Aorta (tissue), 5 donors: ENCODE measurements at regions not wholly inside any gene's neighbourhood (a gene's known extent, or its start where the extent isn't known, plus 50 kb on each side); places are given as distances from the start of the nearest gene placed in this dataset.

Experiments used
- ATAC-seq: fragments of 200-7000 bp; cut with Tn5 transposase; one replicate; pipeline ENCODE4 v1.9.1; 2022; ENCODE audit warnings: moderate library complexity; ENCODE audit not compliant: low FRiP score
- DNase-seq, 2 donors: peaks; one replicate each; pipeline ENCODE4 v3.0.0-alpha.2; 2020
- H3K27ac ChIP-seq, 2 donors: one replicate each; pipeline ENCODE4 v1.5.1; 2013; ENCODE audit warnings: low read length in 2 of 2, mild to moderate bottlenecking in 2 of 2, moderate library complexity in 2 of 2, control low read depth in 1 of 2, inconsistent platforms in 1 of 2, low read depth in 1 of 2
- H3K27me3 ChIP-seq, 2 donors: one replicate each; pipeline ENCODE4 v1.6.1; 2013; ENCODE audit warnings: control low read depth in 1 of 2, low read length in 1 of 2, mild to moderate bottlenecking in 1 of 2, moderate library complexity in 1 of 2; ENCODE audit not compliant: insufficient read depth in 2 of 2, control insufficient read depth in 1 of 2
- H3K36me3 ChIP-seq, 2 donors: one replicate each; pipeline ENCODE4 v1.6.1; 2013; ENCODE audit warnings: control low read depth in 1 of 2, low read length in 1 of 2, mild to moderate bottlenecking in 1 of 2; ENCODE audit not compliant: insufficient read depth in 2 of 2, control insufficient read depth in 1 of 2
- H3K4me1 ChIP-seq, 2 donors: one replicate each; pipeline ENCODE4 v1.6.1; 2013; ENCODE audit warnings: low read length in 2 of 2, control low read depth in 1 of 2, mild to moderate bottlenecking in 1 of 2, moderate library complexity in 1 of 2; ENCODE audit not compliant: insufficient read depth in 2 of 2, control insufficient read depth in 1 of 2
- H3K4me3 ChIP-seq, 2 donors: one replicate each; pipeline ENCODE4 v1.5.1; 2013; ENCODE audit warnings: low read length in 2 of 2, control low read depth in 1 of 2, mild to moderate bottlenecking in 1 of 2
- H3K9me3 ChIP-seq: one replicate; pipeline ENCODE4 v1.6.1; 2013; ENCODE audit warnings: mild to moderate bottlenecking, low read length; ENCODE audit not compliant: control insufficient read depth
- WGBS, 2 donors: extraction: QIAGEN DNeasy Blood & Tissue Kit; methylation state at CpG; one replicate each; pipeline ENCODE4 v1.1.7; 2013; 5-methylcytosine and 5-hydroxymethylcytosine counted together
- intact Hi-C, 2 donors: fragments of 100-400 bp; cut with DNase I; formaldehyde crosslinking; loops; one replicate each; pipeline versions ENCODE4 v1.14.2 to v1.15.0; 2022
- donor health status: healthy with polysubstance abuse.
- donor health status: Bipolar disorder and iron deficiency.
- donor health status: DM: no; HTN: no; CAD: no.
- donor health status: DM: no; HTN: no; CAD: no.
- donor health status: DM: yes; HTN: yes; CAD: no.

DNA sequence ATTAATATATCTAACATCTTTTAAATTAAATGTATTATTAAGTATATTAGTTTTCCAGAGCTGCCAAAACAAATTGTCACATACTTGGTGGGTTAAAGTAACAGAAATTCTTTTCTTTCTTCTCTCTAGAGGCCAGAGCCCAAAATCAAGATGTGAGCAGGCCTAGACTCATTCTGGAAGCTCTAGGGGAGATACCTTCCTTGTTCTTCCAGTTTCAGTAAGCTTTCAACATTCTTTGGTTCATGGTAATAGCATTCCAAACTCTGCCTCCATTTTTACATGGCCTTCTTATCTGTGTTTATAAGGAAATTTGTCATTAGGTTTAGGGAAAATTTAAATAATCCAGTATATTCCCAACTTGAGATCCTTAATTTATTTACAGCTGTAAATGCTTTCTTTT lies 1054.6 kb upstream of the GBE1 start:
- H3K27me3 ChIP-seq: no peaks in the 10 kb centered on the region
- DNase-seq (no peak), ATAC-seq (no peak)
- H3K4me3 ChIP-seq: no peak overlapping the region
- no peak overlapping the region for H3K27ac ChIP-seq
- intact Hi-C loops: no loop called here
- no peaks in the 10 kb centered on the region for H3K36me3 ChIP-seq
- no peaks in the 10 kb centered on the region for H3K4me1 ChIP-seq
- H3K9me3 ChIP-seq: no peaks in the 10 kb centered on the region

- Histone ChIP-seq H3K4me1 (no peaks in the 10 kb centered on the region), H3K9me3 (no peaks in the 10 kb centered on the region), H3K4me3 (no peak overlapping the region), H3K36me3 (no peaks in the 10 kb centered on the region), H3K27me3 (no peaks in the 10 kb centered on the region), H3K27ac (no peak overlapping the region)
- intact Hi-C loops: no loop called here
- ATAC-seq: peak; percentile 29
- 96 to 97% methylated on average over 2 of the region's 2 CpGs for WGBS, 2 donors
- no peak for DNase-seq
Measured at GRCh38 chr3:82815417-82816058, 1054.1 kb upstream of the GBE1 start.

GRCh38 chr3:82814660-82815059 lies 1053.2 kb upstream of the GBE1 start:
- intact Hi-C loops: no loop called here
- WGBS, 2 donors: 23 to 35% methylated on average over 2 of the region's 2 CpGs
- Histone ChIP-seq H3K36me3 (no peaks in the 10 kb centered on the region), H3K9me3 (no peaks in the 10 kb centered on the region), H3K4me3 (no peak overlapping the region), H3K4me1 (no peaks in the 10 kb centered on the region), H3K27me3 (no peaks in the 10 kb centered on the region), H3K27ac (no peak overlapping the region)
- peak; percentile 48 for ATAC-seq
- DNase-seq: peak in 1 of 2 donors; percentile 64

- no peak for DNase-seq
- intact Hi-C loops: no loop called here
- 97 to 98% methylated on average over 23 of the region's 23 CpGs for WGBS, 2 donors
Measured at GRCh38 chr3:82807781-82808180, 1046.3 kb upstream of the GBE1 start.

DNA sequence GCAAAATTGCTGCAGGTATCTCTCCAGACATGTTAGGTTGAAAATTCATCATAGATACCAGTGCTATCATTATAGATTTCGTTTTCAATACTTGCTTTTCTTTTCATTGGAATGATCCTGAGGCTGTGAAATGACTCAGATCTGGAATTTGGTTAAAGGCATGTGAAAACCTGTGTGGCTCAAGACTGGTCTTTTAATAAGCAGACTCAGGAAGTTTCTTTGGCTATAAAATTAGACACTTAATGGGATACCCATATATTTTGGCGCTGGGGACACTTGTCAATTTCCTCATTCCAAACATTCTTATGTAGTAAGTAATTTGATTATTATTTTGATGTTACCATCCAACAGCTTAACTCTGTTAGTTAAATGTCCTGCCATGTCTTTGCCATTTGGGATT lies 1041.1 kb upstream of the GBE1 start:
- Histone ChIP-seq H3K4me3 (no peak overlapping the region), H3K4me1 (no peaks in the 10 kb centered on the region), H3K27me3 (no peaks in the 10 kb centered on the region), H3K36me3 (no peaks in the 10 kb centered on the region), H3K9me3 (peaks cover 1% of the 10 kb centered on the region), H3K27ac (no peak overlapping the region)
- intact Hi-C loops: no loop called here
- ATAC-seq (no peak), DNase-seq (no peak)
- WGBS, 2 donors: 60 to 74% methylated on average over 2 of the region's 2 CpGs

More at GRCh38 chr3:82807781-82808180, 1046.3 kb upstream of the GBE1 start:
- no peaks in the 10 kb centered on the region for H3K36me3 ChIP-seq
- H3K9me3 ChIP-seq: no peaks in the 10 kb centered on the region
- no peak for ATAC-seq
- no peaks in the 10 kb centered on the region for H3K4me1 ChIP-seq
- H3K4me3 ChIP-seq: no peak overlapping the region
- H3K27me3 ChIP-seq: no peaks in the 10 kb centered on the region
- no peak overlapping the region for H3K27ac ChIP-seq

DNA sequence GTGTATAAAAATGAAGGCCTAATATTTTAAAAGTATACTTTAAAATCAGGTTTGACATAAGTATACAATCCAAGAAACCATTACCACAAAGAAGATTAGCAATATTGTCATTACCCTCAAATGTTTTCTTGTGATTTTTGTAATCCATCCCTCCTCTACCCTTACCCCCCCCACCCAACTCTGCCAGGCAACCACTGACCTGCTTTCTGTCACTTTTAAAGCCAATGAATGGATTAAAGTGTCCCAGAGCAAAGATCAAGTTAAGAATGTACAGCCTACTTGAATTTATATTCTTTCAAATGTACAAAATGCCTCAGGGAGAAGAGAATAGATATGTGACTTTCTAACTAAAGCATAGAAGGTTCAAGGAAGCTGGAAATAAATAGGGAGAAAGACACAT lies 1038.8 kb upstream of the GBE1 start:
- Histone ChIP-seq H3K27ac (no peak overlapping the region), H3K4me3 (no peak overlapping the region), H3K4me1 (no peaks in the 10 kb centered on the region), H3K9me3 (peaks cover 1% of the 10 kb centered on the region), H3K36me3 (no peaks in the 10 kb centered on the region), H3K27me3 (no peaks in the 10 kb centered on the region)
- no peak for ATAC-seq
- DNase-seq: no peak
- intact Hi-C loops: no loop called here

- Histone ChIP-seq H3K4me3 (no peak overlapping the region), H3K27ac (no peak overlapping the region), H3K4me1 (no peaks in the 10 kb centered on the region), H3K36me3 (no peaks in the 10 kb centered on the region), H3K9me3 (peaks cover 1% of the 10 kb centered on the region), H3K27me3 (no peaks in the 10 kb centered on the region)
- intact Hi-C loops: no loop called here
- ATAC-seq (no peak), DNase-seq (no peak)
- WGBS, 2 donors: 94 to 95% methylated on average over 1 of the region's 1 CpG
Measured at GRCh38 chr3:82796765-82797164, 1035.3 kb upstream of the GBE1 start.

- WGBS, 2 donors: 96 to 97% methylated on average over 11 of the region's 11 CpGs
- intact Hi-C loops: no loop called here
- no peak overlapping the region for H3K27ac ChIP-seq
- ATAC-seq: no peak
- DNase-seq: peak in 1 of 2 donors; percentile 72
- H3K4me1 ChIP-seq: no peaks in the 10 kb centered on the region
- H3K27me3 ChIP-seq: peaks cover 0 to 2% of the 10 kb centered on the region in 2 donors
- H3K4me3 ChIP-seq: no peak overlapping the region
- H3K36me3 ChIP-seq: no peaks in the 10 kb centered on the region
- peaks cover 4% of the 10 kb centered on the region for H3K9me3 ChIP-seq
Measured at GRCh38 chr3:82791241-82791640, 1029.8 kb upstream of the GBE1 start.

GRCh38 chr3:82790307-82791097 lies 1029.1 kb upstream of the GBE1 start:
- peak; percentile 44 for ATAC-seq
- Histone ChIP-seq H3K9me3 (peaks cover 4% of the 10 kb centered on the region), H3K36me3 (no peaks in the 10 kb centered on the region), H3K4me3 (no peak overlapping the region), H3K27ac (no peak overlapping the region), H3K27me3 (peaks cover 0 to 2% of the 10 kb centered on the region in 2 donors), H3K4me1 (no peaks in the 10 kb centered on the region)
- intact Hi-C loops: no loop called here
- peak in 1 of 2 donors; percentile 69 for DNase-seq
- WGBS, 2 donors: 87 to 88% methylated on average over 13 of the region's 13 CpGs
